ENCODE measurements at regions not wholly inside any gene's neighbourhood (a gene's known extent, or its start where the extent isn't known, plus 50 kb on each side); places are given as distances from the start of the nearest gene placed in this dataset.
"Not testable (repeated sequence)": the region's sequence is repeated elsewhere in the genome, so short reads cannot be mapped to it uniquely, and the experiment has no call there.

- Histone ChIP-seq H3K27ac (ENCODE audit: low read depth in 2 of 2, low read length in 2 of 2) (no peak overlapping the region), H3K36me3 (ENCODE audit: control insufficient read depth in 2 of 3, insufficient read depth in 3 of 3, low read length in 3 of 3) (no peaks in the 10 kb centered on the region), H3K4me3 (ENCODE audit: low read length in 3 of 3) (no peak overlapping the region), H3K4me1 (ENCODE audit: control insufficient read depth in 2 of 3, insufficient read depth in 2 of 3, low read depth in 1 of 3, low read length in 3 of 3) (no peaks in the 10 kb centered on the region), H3K9me3 (ENCODE audit: control insufficient read depth in 2 of 3, insufficient read depth in 1 of 3, low read length in 3 of 3) (no peaks in the 10 kb centered on the region), H3K27me3 (ENCODE audit: control insufficient read depth, insufficient read depth, low read length) (no peaks in the 10 kb centered on the region), H3K9ac (ENCODE audit: low read length in 3 of 3) (no peak overlapping the region)
- no peak for FAIRE-seq
- intact Hi-C loops (cut with DNase I): no loop called here
- no peak for TF ChIP-seq CTCF (IDR thresholded peaks at IDR 0.05; ENCODE audit: borderline replicate concordance, extremely low read depth, insufficient read depth)
- no peak for DNase-seq
Measured at GRCh38 chr5:6106756-6107155, 271.6 kb downstream of the MED10 start.

DNA sequence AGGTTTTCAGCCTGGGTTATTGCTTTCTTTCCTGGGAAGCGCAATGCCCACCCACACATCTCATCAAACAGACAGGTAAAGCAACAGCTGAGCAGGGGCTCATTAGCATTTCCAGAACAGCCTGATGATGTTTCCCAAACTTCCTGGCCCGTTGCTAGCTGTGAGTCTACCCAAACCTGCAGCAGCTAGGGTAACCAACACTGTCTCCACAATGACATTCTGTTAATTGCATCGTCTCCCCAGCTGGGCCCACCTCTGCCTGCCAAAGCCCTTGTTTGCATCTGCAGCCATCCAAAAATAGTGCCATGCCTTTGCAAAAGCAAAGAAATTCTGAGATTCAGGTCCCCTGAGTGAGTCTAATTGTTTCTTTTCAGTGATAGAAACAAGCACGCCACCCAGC, 273.0 kb downstream of the MED10 start:
- no peaks in the 10 kb centered on the region for H3K36me3 ChIP-seq (ENCODE audit: control insufficient read depth in 2 of 3, insufficient read depth in 3 of 3, low read length in 3 of 3)
- DNase-seq: no peak
- H3K4me1 ChIP-seq (ENCODE audit: control insufficient read depth in 2 of 3, insufficient read depth in 2 of 3, low read depth in 1 of 3, low read length in 3 of 3): no peaks in the 10 kb centered on the region
- no peak overlapping the region for H3K4me3 ChIP-seq (ENCODE audit: low read length in 3 of 3)
- no peaks in the 10 kb centered on the region for H3K9me3 ChIP-seq (ENCODE audit: control insufficient read depth in 2 of 3, insufficient read depth in 1 of 3, low read length in 3 of 3)
- no peak overlapping the region for H3K9ac ChIP-seq (ENCODE audit: low read length in 3 of 3)
- intact Hi-C loops (cut with DNase I): no loop called here
- FAIRE-seq: no peak
- no peaks in the 10 kb centered on the region for H3K27me3 ChIP-seq (ENCODE audit: control insufficient read depth, insufficient read depth, low read length)
- no peak overlapping the region for H3K27ac ChIP-seq (ENCODE audit: low read depth in 2 of 2, low read length in 2 of 2)
- TF ChIP-seq CTCF (IDR thresholded peaks at IDR 0.05; ENCODE audit: borderline replicate concordance, extremely low read depth, insufficient read depth): no peak

DNA sequence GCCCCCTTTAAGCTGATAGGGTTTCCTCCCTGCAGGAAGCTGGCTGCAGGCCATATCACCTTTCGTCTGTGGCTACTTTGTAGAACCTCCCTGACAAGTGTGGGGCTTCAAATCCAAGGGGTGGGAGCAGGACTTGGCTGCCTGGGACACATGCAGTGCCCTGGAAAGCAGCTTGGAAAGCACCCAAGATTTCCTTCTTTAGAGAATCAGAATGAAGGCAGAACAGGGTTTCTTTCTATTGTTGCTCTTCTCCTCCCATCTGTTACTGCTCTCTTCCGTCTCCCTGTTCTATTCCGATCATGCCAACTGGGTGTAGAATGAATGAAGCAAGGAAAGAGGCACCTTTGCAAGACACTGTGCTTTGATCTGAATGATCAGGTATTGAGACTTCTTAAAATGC, 282.2 kb downstream of the MED10 start:
- no peak for FAIRE-seq
- DNase-seq: no peak
- intact Hi-C loops (cut with DNase I): no loop called here
- H3K4me1 ChIP-seq (ENCODE audit: control insufficient read depth in 2 of 3, insufficient read depth in 2 of 3, low read depth in 1 of 3, low read length in 3 of 3): no peaks in the 10 kb centered on the region
- H3K36me3 ChIP-seq (ENCODE audit: control insufficient read depth in 2 of 3, insufficient read depth in 3 of 3, low read length in 3 of 3): no peaks in the 10 kb centered on the region
- no peaks in the 10 kb centered on the region for H3K9me3 ChIP-seq (ENCODE audit: control insufficient read depth in 2 of 3, insufficient read depth in 1 of 3, low read length in 3 of 3)
- H3K4me3 ChIP-seq (ENCODE audit: low read length in 3 of 3): no peak overlapping the region
- no peaks in the 10 kb centered on the region for H3K27me3 ChIP-seq (ENCODE audit: control insufficient read depth, insufficient read depth, low read length)
- TF ChIP-seq CTCF (IDR thresholded peaks at IDR 0.05; ENCODE audit: borderline replicate concordance, extremely low read depth, insufficient read depth): no peak
- H3K27ac ChIP-seq (ENCODE audit: low read depth in 2 of 2, low read length in 2 of 2): no peak overlapping the region
- no peak overlapping the region for H3K9ac ChIP-seq (ENCODE audit: low read length in 3 of 3)

- H3K27me3 ChIP-seq (ENCODE audit: control insufficient read depth, insufficient read depth, low read length); H3K36me3 ChIP-seq (ENCODE audit: control insufficient read depth in 2 of 3, insufficient read depth in 3 of 3, low read length in 3 of 3); FAIRE-seq; intact Hi-C loops (cut with DNase I); H3K9ac ChIP-seq (ENCODE audit: low read length in 3 of 3); H3K27ac ChIP-seq (ENCODE audit: low read depth in 2 of 2, low read length in 2 of 2); H3K9me3 ChIP-seq (ENCODE audit: control insufficient read depth in 2 of 3, insufficient read depth in 1 of 3, low read length in 3 of 3); DNase-seq; H3K4me1 ChIP-seq (ENCODE audit: control insufficient read depth in 2 of 3, insufficient read depth in 2 of 3, low read depth in 1 of 3, low read length in 3 of 3); H3K4me3 ChIP-seq (ENCODE audit: low read length in 3 of 3): not testable (repeated sequence)
Measured at GRCh38 chr5:6094180-6094579, 284.2 kb downstream of the MED10 start.
